Endothelial cell of umbilical vein (primary cell): ENCODE measurements at regions not wholly inside any gene's neighbourhood (a gene's known extent, or its start where the extent isn't known, plus 50 kb on each side); places are given as distances from the start of the nearest gene placed in this dataset.

ENCODE experiments used
- MAX ChIP-seq: IDR thresholded peaks from 2 replicates; pipeline ENCODE4 v1.6.1; 2011; ENCODE audit not compliant: insufficient read depth, insufficient read length
- POLR2A ChIP-seq: IDR thresholded peaks from 2 replicates; pipeline ENCODE4 v1.6.1; 2012; ENCODE audit warnings: low read depth, mild to moderate bottlenecking, control low read depth, low read length
- POLR2AphosphoS5 ChIP-seq: IDR thresholded peaks from 2 replicates; pipeline ENCODE4 v1.6.1; 2012; ENCODE audit warnings: low read depth, mild to moderate bottlenecking, control low read depth, low read length, moderate library complexity; ENCODE audit not compliant: insufficient read depth
- TF ChIP-seq, protein P1 (sequence below), 2 donors: IDR thresholded peaks; 1 replicate in 1 of 2; 2 replicates in 1 of 2; pipeline ENCODE4 v1.5.1; 2011; ENCODE audit warnings: low read length in 2 of 2, mild to moderate bottlenecking in 2 of 2, moderate library complexity in 2 of 2, control low read depth in 1 of 2, inconsistent platforms in 1 of 2, low read depth in 1 of 2; ENCODE audit not compliant: insufficient read depth in 1 of 2; ENCODE audit errors: extremely low read depth in 1 of 2

DNA sequence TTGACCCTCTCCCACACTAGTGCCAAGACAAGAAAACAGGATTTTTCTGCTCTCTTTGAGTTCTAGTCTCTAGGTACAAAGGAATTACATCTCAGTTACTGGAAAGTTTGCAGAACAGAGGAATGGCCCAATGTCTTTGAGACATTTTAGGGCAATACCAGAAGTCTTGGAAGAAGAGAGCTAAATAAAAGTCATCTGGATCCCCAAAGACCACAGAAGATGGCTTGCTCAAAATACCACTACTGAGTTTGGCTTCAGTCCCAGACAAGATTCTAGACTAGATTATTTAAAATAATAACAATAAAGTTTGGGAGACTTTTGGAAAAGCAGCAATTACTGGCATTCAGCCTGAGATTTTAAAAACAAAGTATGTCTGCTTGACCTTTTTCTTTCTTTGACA, 61.9 kb upstream of the HK2 start:
- TF ChIP-seq, protein P1, sequence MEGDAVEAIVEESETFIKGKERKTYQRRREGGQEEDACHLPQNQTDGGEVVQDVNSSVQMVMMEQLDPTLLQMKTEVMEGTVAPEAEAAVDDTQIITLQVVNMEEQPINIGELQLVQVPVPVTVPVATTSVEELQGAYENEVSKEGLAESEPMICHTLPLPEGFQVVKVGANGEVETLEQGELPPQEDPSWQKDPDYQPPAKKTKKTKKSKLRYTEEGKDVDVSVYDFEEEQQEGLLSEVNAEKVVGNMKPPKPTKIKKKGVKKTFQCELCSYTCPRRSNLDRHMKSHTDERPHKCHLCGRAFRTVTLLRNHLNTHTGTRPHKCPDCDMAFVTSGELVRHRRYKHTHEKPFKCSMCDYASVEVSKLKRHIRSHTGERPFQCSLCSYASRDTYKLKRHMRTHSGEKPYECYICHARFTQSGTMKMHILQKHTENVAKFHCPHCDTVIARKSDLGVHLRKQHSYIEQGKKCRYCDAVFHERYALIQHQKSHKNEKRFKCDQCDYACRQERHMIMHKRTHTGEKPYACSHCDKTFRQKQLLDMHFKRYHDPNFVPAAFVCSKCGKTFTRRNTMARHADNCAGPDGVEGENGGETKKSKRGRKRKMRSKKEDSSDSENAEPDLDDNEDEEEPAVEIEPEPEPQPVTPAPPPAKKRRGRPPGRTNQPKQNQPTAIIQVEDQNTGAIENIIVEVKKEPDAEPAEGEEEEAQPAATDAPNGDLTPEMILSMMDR (IDR thresholded peaks at IDR 0.05; ENCODE audit: extremely low read depth in 1 of 2, insufficient read depth in 1 of 2, low read depth in 1 of 2, low read length in 2 of 2) = no peak
- TF ChIP-seq POLR2AphosphoS5 (no peak), POLR2A (no peak), MAX (no peak)
